Thyroid gland (tissue), 4 donors: ENCODE measurements at regions not wholly inside any gene's neighbourhood (a gene's known extent, or its start where the extent isn't known, plus 50 kb on each side); places are given as distances from the start of the nearest gene placed in this dataset.

Source experiments
- CTCF ChIP-seq, 6 experiments: fragments of 200-600 bp in 3 of 6; fragments of 450-650 bp in 3 of 6; sonication (generic) in 3 of 6; IDR thresholded peaks; one replicate each; pipeline ENCODE4 v1.5.1; 2016 to 2019; ENCODE audit warnings: antibody characterized with exemption in 6 of 6, mild to moderate bottlenecking in 2 of 6, inconsistent platforms in 1 of 6, moderate library complexity in 1 of 6
- POLR2A ChIP-seq, 2 donors: fragments of 450-650 bp; IDR thresholded peaks; one replicate each; pipeline ENCODE4 v1.6.1; 2017; ENCODE audit warnings: antibody characterized with exemption in 2 of 2, mild to moderate bottlenecking in 2 of 2, moderate library complexity in 1 of 2

GRCh38 chr14:48974994-48975393 lies 611.2 kb downstream of the RPS29 start:
- TF ChIP-seq CTCF (IDR thresholded peaks at IDR 0.05), result no peak
- no peak for TF ChIP-seq POLR2A (IDR thresholded peaks at IDR 0.05)
